GM19455 (cell line): ENCODE measurements at regions not wholly inside any gene's neighbourhood (a gene's known extent, or its start where the extent isn't known, plus 50 kb on each side); places are given as distances from the start of the nearest gene placed in this dataset.
"Not testable (repeated sequence)": the region's sequence is repeated elsewhere in the genome, so short reads cannot be mapped to it uniquely, and the experiment has no call there.

Experiments used
- ATAC-seq: cut with Tn5 transposase; IDR thresholded peaks from one replicate; pipeline ENCODE4 v1.9.1; 2021; ENCODE audit not compliant: unreplicated experiment

DNA sequence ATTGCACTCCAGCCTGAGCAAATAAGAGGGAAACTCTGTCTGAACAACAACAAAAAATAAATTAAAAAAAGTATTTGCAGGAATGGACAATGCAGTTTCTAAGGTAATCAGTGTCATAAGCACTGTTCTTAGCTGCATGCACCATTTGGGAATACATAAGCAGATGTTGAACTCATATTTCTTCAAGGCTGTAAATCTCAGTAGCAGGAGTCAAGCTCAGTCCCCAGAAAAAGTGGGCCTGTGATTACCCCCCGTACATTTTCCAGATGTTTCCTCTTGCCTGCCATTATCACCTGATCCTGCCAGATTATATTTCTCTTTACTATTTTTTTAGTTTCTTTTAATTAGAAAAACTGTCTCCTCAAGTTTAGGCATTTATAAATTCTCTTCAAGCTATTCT, 667.6 kb upstream of the ANKRD30A start:
- ATAC-seq, result no peak

DNA sequence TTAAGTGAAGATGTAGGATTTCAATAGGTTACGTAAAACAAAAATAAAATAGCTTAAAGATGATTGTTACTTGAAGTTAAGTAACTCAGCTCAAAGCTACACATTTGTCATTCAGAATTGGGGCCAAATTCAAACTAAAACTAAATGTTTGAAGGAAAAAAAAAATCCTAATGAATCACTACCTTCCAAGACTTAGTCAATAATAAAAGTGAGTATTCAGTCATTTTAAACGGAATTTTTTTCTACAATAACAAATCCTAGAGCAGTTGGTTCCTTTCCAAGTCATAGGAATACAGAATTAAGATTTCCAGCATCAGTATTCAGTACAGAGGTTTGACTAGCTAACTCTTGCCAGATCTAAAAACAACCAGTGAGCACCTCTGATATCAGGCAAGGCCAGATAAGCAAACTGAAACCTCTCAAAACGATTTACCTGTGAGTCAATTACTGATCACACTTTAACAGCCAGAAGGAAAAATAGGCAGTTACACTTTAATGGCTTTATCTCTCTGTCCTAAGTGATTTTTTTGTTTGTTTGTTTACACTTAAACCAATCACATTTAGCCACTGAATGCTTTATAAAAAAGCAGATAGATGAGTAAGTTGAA, 669.8 kb upstream of the ANKRD30A start:
- ATAC-seq, result no peak

DNA sequence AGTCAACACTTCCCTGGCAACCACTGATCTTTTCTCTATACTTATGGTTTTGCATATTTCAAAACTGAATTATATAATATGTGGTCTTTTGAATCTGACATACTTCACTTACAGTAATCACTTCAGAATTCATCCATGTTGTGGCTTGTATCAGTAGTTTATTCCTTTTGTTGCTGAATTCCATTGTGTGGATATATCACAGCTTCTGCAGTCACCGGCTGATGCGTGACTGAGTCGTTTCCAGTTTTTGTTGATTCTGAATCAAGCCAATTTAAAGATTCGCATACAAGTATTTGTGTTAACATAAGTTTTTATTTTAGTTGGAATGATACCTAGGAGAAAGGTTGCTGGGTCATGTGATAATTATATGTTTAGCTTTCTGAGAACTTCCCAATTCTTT, 672.5 kb upstream of the ANKRD30A start:
- ATAC-seq, result no peak

DNA sequence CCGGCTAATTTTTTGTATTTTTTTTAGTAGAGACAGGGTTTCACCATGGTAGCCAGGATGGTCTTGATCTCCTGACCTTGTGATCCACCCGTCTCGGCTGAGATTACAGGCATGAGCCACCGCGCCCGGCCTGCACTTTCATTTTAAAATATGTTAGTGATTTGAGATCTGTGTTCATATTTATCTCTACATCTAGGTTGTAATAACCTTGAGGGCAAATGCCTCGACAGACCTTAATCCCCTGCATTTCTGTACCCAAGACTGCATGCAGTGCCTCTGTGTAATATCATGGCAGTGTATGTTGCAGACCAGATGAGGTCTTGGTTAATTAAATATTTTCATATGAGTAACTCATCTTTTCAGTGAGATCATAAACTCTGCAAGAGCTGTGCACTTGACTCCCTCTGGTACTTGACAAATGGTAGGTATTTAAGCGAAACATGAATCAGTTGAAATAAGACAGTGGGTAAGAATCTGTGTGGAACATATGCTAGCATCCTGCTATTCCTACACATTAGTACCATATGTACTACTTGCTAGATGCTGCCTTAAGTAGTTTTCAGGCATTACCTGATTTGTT, 673.9 kb upstream of the ANKRD30A start:
- ATAC-seq, result no peak

DNA sequence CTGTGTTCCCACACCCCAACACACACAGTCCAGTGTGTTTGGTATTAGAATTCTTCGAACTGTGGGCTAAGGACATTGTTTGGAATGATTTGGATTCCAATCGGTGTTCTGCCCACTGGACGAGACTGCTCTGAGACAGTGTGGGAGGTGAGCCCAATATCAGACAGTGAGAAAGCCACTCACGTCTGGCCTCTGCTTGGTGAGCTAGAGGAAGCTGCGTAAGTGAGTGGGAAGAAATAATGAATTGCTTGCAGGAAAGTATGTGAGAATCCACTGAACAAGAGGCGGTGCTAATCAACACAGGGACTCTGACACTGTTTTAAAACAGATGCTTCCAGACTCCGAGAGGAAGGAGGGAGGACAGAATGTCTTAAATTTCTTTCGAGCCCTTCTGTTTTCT, 675.0 kb upstream of the ANKRD30A start:
- no peak for ATAC-seq

DNA sequence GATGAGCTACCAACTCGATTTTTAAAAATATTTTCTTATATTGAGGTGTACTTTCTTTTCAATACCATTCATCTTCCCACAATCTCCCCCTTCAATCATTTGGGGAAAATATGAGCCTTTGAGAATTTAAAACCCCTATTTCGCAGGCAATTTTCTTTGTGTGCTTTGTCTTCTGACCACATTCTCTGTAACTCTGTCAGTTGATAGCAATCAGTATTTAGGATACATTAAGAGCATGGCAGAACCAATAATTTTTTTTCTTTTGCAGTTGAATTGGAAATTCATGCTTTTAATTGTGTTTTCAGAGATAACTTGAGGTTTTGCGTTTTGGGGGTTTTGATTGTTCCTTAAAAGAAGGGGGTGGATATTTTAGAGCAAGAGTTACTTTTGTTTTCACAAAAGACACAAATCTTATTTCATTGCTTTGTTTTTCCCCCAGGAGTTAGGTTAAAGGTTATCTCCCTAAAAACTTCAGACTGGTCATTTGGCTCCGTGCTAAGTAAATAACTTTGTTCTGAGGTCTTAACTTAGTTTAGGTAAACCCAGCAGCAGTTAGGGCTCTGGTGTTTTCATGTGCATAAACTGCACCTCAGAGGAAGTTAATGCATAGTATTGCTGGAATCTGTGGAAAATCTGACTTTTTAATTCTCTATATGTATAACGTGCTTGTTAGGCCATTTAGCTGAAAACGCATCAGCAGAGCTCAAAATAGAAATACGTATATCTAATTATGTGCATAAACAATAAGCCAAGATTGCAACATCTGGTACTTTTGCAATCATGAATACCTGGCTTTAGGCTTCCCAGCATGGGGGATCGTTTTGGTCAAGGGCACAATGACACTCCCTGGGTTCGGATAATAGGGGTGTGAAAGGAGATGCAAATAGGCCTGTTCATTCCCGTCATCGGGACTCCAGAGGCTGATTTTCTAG, 676.4 kb upstream of the ANKRD30A start:
- ATAC-seq, result no peak

DNA sequence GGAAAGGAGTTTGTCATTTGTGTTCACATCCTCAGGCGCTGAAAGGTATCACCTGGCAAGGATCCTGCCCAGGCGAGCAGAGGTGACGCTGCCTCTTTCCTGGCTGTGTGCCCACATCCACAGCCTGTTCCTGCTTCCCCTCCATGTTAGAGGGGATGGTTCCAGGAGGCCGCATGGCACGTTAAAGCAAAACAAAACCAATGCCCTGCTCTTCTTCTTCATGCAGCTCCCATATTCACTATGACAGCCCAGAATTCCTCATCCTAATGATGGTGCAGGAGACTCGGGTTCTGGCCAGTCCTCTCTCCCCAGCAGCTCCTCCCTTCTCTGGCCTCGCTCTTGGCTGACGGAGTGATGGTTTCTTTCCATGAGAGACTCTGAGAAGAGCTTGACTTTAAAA, 678.5 kb upstream of the ANKRD30A start:
- no peak for ATAC-seq

DNA sequence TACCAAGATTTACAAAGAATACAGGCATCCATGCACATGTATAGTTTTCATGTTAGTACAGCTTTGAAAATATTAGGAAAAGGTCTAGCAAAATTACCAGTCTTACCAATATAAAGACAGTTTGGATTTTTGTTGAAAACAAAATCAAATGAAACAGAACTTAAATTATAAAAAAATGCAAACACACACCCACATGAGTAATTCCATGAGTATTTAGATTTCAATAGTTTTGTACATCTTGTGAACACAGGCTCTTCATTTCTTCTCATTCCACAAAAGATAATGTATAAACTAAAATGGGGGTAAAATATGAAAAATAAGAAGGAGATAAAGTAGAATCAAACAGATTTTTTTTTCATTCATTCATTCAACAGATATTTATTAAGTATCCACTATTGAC, 682.2 kb upstream of the ANKRD30A start:
- ATAC-seq, result no peak

DNA sequence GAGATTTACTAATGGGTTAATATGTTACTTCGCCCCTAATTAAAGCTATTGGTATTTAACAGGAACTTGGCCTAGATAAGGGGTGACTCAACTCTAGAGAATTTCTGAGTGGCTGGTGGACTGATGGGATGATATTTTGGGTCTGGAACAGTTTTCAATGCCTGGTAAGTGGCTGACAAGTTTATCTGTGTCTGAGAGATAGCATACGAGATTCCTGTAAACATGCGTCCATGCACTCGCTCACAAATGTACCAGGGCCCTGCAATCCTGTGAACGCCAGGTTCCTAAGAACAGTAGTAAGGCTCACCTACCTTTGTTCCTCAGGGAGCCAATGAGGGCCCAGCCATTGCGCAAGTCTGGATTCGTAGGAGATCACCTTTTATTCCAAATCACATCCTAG, 683.8 kb upstream of the ANKRD30A start:
- ATAC-seq, result no peak

DNA sequence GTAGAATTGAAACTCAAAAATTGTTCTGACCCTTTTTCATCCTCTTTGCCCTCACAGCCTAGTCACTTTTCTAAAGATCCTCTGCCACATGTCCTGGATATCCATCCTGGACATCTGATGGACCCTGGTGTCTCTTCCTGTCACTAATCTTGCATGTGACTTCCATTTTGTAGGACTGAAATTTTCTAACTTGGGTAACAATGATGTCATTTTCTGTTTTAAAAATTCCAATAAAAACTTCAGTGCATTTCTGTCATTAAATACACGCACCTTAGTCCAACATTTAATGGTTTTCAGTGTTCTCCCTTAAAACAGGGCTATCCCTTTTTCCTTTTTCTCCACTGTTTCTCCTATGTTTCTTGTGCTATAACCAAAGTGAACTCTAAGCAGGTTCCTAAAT, 684.9 kb upstream of the ANKRD30A start:
- ATAC-seq, result no peak

DNA sequence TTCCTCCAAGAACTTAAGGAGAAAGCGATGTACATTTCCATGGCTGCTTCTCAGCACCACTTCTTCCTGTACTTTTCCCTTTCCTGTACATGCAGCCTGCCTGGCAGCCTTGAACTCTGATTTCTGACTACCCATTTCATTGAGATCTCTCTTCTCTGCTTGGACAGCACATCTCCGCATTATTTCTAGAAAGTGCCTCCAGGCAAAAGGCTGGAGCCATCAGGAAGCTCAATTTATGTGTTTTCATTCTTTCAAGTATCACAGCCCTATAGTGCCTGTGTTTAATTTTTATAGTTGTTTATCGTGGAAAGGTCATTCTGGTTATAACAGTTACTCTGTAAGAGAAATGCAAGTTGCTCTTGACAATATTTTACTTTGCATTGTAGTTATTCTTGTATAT, 688.0 kb upstream of the ANKRD30A start:
- no peak for ATAC-seq

DNA sequence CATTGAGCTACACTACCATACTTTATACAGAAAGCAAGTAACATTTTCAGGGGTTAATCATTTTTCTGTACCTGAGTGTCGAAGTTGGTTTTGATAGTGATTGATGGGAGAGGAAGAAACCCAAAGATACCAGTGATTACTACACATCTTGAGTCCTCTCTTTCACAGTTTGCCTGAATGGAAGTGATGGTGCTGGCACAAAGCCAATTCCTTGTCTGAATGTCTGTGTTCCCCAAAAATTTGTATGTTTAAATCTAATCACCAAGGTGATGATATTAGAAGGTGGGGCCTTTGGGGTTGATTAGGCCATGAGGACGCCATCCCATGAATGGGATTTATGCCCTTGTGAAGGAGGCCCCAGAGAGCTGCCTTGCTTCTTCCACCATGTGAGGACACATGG, 696.9 kb upstream of the ANKRD30A start:
- ATAC-seq, result no peak

DNA sequence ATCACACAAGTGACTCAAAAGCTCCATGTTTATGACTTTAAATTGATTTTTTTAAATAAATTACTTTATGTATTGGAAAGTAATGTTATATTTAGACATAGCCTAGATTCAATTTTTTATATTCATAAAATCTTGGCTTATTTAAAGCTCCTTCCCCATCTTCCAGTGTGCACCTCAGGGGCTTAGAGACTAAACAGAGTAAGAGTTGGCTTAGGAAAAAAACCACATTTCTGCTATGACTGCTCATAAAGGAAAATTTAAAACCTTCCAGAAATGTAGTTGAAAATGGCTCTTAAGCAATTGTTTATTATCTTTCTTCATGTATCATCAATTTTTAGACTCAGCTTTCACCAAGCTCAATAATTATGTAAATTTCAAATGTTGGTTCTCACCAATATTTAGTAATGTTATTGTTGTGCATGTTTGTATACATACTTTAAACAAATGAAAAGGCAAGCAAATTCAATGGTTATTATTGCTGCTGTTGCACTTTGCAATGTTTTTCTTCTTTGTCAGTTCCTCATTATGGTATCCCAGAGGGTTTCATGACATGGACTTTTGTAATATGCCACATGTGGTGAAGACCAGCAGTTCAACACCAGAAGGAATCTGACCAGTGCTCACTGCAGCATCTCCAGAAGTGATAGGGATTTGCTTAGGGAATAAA, 700.1 kb upstream of the ANKRD30A start:
- ATAC-seq, result no peak

DNA sequence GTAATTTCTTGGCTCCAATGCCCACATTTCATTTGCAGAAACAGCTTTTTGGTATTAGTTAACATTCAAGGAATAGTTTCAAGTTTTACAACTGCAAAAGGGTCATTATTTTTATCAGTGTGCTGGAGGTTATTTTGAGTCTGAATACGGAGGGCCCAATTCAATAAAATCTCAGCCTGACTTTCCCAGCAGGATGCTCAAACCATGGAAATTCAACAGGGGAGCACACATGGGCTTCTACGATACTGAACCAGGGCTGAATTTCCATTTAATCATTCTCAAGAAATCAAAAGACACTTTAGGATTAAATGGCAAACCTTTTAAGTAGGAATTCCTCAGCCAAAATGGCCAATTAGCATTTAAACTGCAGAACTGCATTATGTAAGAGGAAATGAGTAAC, 700.9 kb upstream of the ANKRD30A start:
- no peak for ATAC-seq

DNA sequence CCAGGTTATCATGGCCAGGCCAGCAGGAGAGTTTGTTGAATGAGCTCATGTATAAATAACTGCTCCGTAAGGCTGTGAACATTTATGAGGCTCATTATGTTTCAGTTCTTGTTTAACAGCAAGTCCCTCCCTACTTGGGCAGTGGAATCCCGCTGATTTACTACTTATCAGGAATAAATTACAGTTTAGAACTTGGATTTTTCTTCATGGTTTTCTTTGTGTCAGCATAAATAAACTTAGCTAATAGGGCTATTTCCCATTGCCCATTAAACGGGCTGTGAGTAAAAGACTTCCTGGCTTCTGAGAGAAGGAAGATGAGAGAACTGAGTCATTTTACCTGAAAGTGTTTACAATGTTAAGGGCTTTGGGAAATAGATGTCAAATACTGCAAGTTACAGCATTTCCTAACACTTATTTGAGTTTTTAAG, 701.6 kb upstream of the ANKRD30A start:
- ATAC-seq, result no peak

DNA sequence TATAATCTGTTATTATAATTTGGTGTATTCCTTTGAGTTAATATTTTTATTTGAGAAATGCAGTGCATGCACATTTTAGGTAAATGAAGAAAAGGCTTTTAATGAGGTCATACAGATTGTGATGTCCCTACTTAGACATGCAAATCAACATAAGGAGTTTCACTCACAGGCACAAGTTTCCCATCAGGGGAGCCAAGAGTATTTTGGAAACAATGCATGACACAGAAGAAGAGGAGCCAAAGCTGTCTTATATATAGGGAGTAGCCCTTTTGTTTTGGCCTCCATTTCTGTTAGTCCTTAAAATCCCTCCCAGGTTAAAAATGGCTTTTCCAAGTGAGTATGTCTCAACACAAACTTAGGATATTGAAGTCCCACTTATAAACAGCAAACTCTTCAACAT, 703.4 kb upstream of the ANKRD30A start:
- ATAC-seq, result no peak

DNA sequence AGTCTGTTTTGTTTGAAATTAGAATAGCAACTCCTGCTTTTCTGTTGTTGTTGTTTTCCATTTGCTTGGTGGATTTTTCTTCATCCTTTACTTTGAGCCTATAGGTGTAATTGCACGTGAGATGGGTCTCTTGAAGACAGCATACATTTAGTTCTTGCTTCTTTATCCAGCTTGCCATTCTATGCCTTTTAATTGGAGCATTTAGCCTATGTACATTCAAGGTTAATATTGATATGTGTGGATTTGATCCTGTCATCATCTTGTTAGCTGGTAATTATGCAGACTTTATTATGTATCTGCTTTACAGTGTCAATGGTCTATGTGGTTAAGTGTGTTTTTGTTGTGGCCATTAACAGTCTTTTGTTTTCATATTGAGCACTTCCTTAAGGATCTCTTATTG, 708.9 kb upstream of the ANKRD30A start:
- no peak for ATAC-seq

DNA sequence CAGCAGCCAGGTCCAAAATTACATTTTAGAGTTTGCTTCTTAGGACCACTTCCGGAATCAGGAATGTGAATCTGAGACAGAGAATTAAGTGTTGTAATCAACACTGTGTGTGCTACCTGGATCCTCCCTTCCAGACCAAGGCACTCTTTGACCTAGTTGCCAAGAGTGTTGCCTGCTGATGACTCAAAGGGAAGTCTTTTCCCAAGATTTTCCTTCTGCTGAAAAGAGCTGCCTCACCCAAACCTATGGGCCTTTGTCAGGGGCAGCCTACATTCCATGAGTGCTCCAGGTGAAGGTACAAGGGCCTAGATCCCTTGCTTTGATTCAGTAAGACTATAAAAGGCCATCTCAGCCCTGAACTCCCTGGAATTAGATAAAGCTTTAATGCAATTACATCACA, 712.5 kb upstream of the ANKRD30A start:
- ATAC-seq, result no peak

DNA sequence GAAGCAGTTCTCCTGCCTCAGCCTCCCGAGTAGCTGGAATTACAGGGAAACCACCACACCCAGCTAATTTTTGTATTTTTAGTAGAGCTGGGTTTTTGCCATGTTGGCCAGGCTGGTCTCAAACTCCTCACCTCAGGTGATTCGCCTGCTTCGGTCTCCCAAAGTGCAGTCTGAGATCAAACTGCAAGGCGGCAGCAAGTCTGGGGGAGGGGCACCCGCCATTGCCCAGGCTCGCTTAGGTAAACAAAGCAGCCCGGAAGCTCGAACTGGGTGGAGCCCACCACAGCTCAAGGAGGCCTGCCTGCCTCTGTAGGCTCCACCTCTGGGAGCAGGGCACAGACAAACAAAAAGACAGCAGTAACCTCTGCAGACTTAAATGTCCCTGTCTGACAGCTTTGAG, 725.2 kb upstream of the ANKRD30A start:
- not testable (repeated sequence) for ATAC-seq

DNA sequence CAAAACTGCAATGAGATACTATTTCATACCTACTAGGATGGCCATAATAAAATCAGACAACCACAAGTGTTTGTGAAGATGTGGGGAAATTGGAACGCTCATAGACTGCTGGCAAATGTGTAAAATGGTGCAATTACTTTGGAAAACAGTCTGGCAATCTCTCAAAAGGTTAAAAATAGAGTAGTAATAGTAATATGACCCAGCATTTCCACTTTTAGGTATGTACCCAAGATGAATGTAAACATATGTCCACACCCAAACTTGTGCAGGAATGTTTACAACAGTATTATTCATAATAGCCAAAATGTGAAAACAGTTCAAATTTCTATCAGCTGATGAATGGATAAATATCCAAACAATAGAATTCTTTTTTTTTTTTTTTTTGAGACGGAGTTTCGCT, 731.6 kb upstream of the ANKRD30A start:
- no peak for ATAC-seq

DNA sequence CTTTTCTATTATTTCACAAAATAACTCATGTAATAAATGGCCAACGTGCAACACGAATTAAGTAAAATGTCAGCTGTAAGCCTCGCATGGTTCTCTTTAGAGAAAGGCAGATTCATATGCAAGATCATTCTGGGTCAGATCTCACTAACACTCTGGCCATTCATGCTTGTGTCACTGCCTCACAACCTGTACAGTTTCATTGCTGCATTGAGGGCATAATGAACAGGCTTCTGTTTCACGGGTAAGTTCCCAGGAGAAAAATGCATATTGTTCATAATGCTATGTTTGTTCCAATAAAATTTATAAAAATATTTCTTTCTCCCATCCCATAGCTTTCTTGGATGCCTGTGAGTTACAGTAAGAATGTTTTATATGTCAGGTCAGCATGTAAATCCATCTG, 734.0 kb upstream of the ANKRD30A start:
- no peak for ATAC-seq

DNA sequence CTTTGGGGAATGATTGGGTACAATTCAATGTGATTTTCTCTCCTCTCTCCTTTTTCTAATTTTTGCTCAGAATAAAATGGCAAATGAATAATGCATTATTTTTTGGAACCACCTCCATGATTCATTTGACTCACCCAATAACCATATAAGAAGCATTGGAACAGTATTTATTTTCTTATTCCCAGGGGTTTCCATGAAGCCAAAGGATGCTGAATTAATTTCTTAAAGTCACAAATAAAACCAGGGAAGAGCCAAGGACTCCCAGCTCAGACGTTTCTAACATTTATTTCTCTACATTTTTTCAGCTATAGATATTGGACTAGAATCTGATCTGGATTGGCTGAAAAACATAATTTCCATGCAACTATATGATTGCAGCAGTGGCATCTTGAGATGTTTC, 735.2 kb upstream of the ANKRD30A start:
- no peak for ATAC-seq
